HG03469 (cell line): ENCODE measurements at regions not wholly inside any gene's neighbourhood (a gene's known extent, or its start where the extent isn't known, plus 50 kb on each side); places are given as distances from the start of the nearest gene placed in this dataset.

Source experiments
- ATAC-seq: cut with Tn5 transposase; IDR thresholded peaks from one replicate; pipeline ENCODE4 v1.9.1; 2021; ENCODE audit warnings: mild to moderate bottlenecking, moderate library complexity, moderate number of reproducible peaks; ENCODE audit not compliant: unreplicated experiment

GRCh38 chr1:82445132-82445531 lies 644.4 kb downstream of the ADGRL2 start:
- no peak for ATAC-seq

- no peak for ATAC-seq
Observed at GRCh38 chr1:82441402-82441801, 640.7 kb downstream of the ADGRL2 start.

GRCh38 chr1:82423174-82423815 lies 622.6 kb downstream of the ADGRL2 start:
- no peak for ATAC-seq

GRCh38 chr1:82421782-82422181 lies 621.0 kb downstream of the ADGRL2 start:
- ATAC-seq, result no peak

GRCh38 chr1:82420584-82420983 lies 619.9 kb downstream of the ADGRL2 start:
- no peak for ATAC-seq

- no peak for ATAC-seq
Observed at GRCh38 chr1:82411605-82412004, 610.9 kb downstream of the ADGRL2 start.

GRCh38 chr1:82405333-82405732 lies 604.6 kb downstream of the ADGRL2 start:
- ATAC-seq, result no peak

- ATAC-seq, result no peak
Observed at GRCh38 chr1:82401116-82401515, 600.4 kb downstream of the ADGRL2 start.

- ATAC-seq, result no peak
Observed at GRCh38 chr1:82400521-82400920, 599.8 kb downstream of the ADGRL2 start.

- no peak for ATAC-seq
Observed at GRCh38 chr1:82399093-82399492, 598.4 kb downstream of the ADGRL2 start.

- ATAC-seq, result no peak
Observed at GRCh38 chr1:82398357-82398756, 597.6 kb downstream of the ADGRL2 start.

- ATAC-seq, result no peak
Observed at GRCh38 chr1:82395440-82395839, 594.7 kb downstream of the ADGRL2 start.

- no peak for ATAC-seq
Observed at GRCh38 chr1:82392946-82393345, 592.2 kb downstream of the ADGRL2 start.

- ATAC-seq, result no peak
Observed at GRCh38 chr1:82392513-82392912, 591.8 kb downstream of the ADGRL2 start.

- no peak for ATAC-seq
Observed at GRCh38 chr1:82391712-82392111, 591.0 kb downstream of the ADGRL2 start.

- no peak for ATAC-seq
Observed at GRCh38 chr1:82390627-82391026, 589.9 kb downstream of the ADGRL2 start.

GRCh38 chr1:82388679-82389078 lies 587.9 kb downstream of the ADGRL2 start:
- no peak for ATAC-seq

GRCh38 chr1:82387012-82387366 lies 586.3 kb downstream of the ADGRL2 start:
- no peak for ATAC-seq

GRCh38 chr1:82386365-82387011 lies 585.8 kb downstream of the ADGRL2 start:
- no peak for ATAC-seq

- no peak for ATAC-seq
Observed at GRCh38 chr1:82384776-82385175, 584.0 kb downstream of the ADGRL2 start.

- ATAC-seq, result no peak
Observed at GRCh38 chr1:82377201-82377884, 576.6 kb downstream of the ADGRL2 start.

GRCh38 chr1:82373710-82374109 lies 573.0 kb downstream of the ADGRL2 start:
- ATAC-seq, result no peak
